GM12891 (cell line): ENCODE measurements at regions not wholly inside any gene's neighbourhood (a gene's known extent, or its start where the extent isn't known, plus 50 kb on each side); places are given as distances from the start of the nearest gene placed in this dataset.

Experiments used
- PAX5 ChIP-seq: IDR thresholded peaks from 2 replicates; pipeline ENCODE4 v1.6.1; 2011; ENCODE audit warnings: low read length, moderate library complexity, mild to moderate bottlenecking; ENCODE audit not compliant: insufficient read depth, severe bottlenecking
- POLR2A ChIP-seq: IDR thresholded peaks from 2 replicates; pipeline ENCODE4 v1.6.1; 2011; ENCODE audit warnings: low read depth, low read length, control low read depth
- POLR2AphosphoS5 ChIP-seq: IDR thresholded peaks from 2 replicates; pipeline ENCODE4 v1.6.1; 2011; ENCODE audit warnings: low read depth, low read length, control low read depth
- POU2F2 ChIP-seq: IDR thresholded peaks from 2 replicates; pipeline ENCODE4 v1.6.1; 2011; ENCODE audit warnings: low read depth, mild to moderate bottlenecking, control low read depth, low read length, moderate library complexity
- TAF1 ChIP-seq: IDR thresholded peaks from 2 replicates; pipeline ENCODE4 v1.6.1; 2011; ENCODE audit warnings: low read depth, low read length, control low read depth

DNA sequence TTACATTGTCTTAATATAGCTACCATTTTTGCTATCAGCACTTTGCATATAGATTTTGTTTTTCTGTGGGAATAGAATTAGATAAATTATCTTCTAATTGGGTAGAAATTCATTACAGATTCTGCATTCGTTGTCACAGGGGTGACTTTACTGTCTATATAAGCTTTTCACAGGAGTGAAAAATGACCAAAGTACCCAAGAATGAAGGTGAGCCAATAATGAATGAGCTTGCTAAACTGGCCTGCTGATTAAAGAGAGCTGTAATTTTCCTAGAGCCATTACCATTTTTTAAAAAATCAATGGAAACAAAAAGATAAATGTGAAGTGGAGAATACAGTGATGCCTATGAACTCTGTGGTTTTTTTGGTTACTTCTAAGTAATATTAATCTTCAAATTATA lies 504.6 kb downstream of the RPL10L start:
- TF ChIP-seq POLR2A (no peak), POLR2AphosphoS5 (no peak), PAX5 (no peak), TAF1 (no peak), POU2F2 (no peak)
